Fibroblast of peridontal ligament (primary cell): ENCODE measurements at regions not wholly inside any gene's neighbourhood (a gene's known extent, or its start where the extent isn't known, plus 50 kb on each side); places are given as distances from the start of the nearest gene placed in this dataset.

Source experiments
- DNase-seq: peaks from one replicate; pipeline ENCODE4 v3.0.0-alpha.2; 2010; ENCODE audit errors: extremely low read depth

DNA sequence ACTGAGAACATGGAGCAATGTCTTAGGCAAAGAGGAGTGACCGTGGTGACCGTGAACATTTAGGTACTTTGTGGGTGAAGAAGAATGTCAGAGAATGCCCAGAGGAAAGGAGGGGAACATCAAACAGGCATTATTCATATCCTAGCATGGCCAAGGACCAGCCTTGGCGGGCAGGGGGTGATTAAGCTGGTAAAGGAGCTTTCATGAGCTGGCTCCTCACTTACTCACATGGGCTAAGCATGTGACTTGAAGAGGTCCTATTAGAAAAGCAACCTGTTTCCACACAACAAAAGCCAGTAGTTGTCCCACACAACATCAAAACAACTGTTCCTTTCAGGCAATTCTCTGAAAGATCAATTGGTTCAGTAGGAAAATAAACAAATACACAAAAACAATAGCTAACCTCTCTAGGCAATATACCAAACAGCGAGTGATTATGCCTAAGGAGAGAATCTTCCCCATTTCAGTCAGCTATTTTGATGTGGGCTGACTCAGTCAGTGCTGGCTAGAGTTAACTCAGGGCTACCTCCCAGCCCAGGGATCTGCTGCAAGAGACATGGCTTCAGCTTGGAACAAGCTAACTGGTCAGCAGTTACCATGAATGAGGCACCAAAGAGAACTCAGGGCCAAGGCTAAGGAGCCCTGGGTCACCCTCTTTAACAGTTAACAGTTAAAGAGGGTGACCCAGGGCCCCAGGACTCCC lies 283.5 kb downstream of the ARHGAP12 start:
- peak; percentile 59 for DNase-seq

DNA sequence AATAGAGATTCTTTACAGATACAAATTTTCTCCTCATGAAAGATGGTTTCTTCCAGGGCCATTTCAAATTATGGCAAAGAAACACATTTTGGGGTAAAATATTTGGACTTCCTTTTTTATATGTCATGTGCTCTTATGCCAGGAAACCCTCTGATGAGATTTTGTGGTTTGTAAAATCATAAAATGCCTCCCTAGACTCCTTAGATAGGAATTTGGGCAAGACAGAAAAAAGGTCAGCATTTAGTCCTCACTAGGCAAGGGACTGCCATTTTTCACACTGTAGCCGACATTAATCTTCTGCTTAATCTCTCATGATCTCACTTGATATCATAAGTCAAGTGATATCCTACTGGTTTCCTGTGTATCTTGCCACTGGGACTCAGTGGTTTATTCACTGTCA lies 286.4 kb downstream of the ARHGAP12 start:
- DNase-seq, result no peak

DNA sequence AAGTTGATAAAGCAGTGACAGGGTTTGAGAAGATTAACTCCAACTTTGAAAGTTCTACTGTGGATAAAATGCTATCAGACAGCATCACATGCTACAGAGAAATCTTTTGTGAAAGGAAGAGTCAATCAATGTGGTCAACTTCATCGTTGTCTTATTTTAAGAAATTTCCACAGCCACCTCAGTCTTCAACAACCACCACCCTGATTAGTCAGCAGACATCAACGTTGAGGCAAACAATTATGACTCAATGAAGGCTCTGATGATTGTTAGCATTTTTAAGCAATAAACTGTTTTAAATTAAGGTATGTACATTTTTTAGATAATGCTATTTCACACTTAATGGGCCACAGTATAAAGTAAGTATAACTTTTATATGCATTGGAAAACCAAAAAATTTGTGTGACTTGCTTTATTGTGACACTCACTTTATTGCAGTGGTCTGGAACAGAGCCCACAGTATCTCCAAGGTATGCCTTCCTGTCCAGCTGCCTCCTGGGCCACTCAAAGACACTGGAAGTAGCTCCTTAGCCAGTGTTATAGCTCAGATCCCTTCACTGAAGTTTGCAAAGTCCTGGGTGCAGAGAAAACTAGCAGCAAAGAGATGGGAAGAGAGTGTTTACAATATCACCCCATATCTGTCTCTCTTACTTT lies 293.1 kb downstream of the ARHGAP12 start:
- DNase-seq, result no peak

DNA sequence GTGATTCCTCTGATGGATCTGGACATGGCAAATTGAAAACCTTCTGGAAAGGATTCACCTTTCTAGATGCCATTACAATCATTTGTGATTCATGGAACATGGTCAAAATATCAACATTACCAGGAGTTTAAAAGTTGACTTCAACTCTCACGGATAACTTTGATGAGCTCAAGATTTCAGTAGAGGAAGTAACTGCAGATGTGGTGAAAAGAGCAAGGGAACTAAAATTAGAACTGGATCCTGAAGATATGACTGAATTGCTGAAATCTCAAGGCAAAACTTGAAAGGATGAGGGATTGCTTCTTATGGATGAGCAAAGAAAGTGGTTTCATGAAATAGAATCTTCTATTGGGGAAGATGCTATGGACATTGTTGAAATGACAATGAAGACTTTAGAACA lies 293.6 kb downstream of the ARHGAP12 start:
- no peak for DNase-seq

DNA sequence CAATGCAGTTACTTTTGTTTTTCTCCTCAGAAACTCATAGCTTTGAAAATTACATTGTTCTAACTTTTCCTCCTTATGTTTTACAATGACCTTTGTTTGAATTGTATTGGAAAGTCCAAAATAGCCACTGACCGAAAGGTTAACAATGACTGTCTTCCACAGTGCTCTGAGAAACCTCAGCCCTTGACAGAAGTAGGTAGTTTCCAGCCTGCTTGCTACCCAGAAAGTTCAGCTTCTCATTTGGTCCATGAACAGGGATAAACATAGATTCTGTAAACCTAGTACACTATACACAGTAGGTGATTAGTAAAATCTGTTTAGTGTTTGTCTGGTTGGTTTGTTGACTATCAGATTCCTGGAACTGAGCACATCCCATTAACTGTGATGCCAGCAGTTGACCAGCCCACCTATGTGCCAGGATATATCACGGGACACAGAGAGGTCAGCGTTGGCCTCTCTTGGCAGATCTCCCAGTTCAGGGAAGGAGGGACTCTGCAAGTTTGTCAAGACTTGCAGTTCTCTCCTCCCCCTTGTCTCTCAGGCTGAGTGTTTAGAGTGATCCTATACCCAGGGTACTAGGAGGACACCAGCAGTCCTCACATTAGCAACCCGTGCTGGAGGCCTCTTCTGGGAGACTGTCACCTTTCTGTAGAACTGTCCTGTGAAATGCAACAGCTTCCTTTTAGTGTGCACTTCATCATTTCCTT lies 297.6 kb downstream of the ARHGAP12 start:
- no peak for DNase-seq

DNA sequence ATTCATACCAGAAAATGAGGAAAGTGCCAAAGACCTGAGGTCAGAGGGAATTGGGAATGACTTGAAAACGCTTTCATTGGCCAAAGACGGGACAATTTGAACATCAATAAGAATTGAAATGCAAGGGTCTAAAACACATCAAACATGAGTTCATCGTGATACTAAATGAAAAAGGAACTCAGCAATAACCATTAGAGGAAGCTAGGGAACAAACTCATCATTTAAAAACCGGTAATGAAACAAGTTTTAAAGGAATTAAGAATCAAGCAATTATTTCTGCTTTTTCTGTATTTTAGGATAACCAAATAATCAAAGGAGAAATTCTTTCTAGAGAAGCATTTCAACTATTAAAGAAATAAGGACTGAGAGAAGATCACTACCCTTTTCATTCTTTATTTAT lies 303.1 kb downstream of the ARHGAP12 start:
- DNase-seq, result no peak

DNA sequence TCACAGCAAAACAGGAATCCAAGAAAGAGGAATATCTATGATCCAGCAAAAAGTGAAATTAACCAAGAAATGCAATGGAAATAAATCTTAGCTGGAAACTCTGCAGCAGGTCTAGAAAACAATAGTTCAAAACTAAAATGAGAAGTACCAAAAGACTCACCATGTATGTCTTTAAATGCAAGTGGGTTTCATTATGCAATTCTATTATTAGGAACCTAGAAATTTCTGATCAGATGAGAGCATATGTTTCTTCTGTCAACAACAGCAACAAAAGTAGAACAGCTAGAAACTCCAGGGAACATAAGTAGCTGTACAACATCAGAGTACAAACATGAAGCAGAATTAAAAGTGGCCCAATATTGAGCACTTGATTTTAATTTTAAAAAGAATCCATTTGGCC lies 304.0 kb downstream of the ARHGAP12 start:
- no peak for DNase-seq

DNA sequence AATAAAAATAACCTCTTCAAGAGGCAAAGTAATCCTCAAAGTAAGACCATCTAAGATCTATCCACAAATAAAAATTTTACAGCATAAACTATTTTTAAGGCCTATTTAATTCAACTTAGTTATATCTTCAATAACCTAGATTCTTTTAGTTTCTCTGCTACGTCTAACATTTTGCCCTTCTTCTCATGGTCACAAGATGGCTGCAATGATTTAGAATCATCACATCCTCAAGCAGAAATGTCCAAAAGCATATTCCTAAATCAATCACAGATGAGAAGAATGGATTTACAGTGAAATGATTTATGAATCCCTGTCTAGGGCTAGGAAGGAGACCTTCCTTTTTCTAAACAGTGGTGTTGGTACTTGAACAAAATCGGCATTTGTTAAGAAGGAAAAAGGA lies 304.7 kb downstream of the ARHGAP12 start:
- peak; percentile 25 for DNase-seq

DNA sequence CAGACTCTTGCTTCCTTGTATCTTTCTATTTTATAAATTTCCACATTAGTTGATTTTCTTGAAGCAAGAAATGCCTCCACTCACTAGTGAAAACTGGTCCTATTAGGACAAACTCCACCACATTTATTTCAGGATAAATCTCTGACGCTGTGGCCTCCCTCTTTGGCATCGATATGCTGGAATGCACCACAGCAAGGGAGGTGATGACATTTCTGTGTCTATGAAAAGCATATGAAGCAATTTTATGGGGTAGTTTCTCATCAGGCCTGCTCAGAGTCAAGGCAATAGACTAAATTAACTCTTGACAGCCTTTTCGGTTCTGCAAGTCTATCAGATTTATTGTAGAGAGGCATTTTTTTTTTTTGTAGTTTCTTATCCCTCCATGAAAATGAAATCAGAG lies 304.4 kb downstream of the ZEB1 start:
- DNase-seq, result peak; percentile 83

DNA sequence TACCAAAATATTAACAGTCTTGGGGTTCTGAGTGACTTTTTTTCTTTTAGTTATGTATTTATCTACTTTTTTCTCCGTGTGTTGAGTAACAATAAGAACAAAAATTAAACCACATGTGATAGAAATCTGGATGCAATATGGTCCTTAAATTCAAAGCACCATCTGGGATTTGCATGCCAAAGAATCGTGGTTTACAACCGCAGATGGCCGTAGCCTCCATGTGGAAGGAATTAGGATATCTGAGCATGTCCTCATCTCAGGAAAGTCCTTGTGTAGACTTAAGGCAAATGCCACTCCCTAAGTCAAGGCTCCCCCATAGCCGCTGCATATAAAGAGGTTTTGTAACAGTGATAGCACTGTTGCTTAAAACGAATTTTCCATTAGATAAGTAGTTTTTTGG lies 304.0 kb downstream of the ZEB1 start:
- DNase-seq, result peak; percentile 99

DNA sequence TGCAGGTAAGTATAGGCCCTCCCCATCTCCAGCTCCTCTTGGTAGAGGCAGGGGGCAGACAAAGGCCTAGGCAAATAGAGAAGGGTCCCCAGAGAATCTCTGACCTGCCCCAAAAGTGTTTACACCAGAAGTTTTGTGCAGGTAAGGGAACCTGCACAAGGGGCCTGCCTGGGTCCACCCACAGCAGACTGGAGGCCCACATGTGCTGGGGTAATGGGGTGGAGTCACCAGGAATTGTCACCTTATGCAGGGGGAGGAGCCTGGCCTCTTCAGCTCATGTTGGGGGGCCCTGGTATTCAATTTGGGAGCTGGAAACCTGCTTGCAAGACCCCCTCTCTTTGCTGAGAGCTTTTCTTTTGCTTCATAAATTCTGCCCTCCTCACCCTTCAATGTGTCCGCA lies 302.7 kb downstream of the ZEB1 start:
- DNase-seq, result no peak

DNA sequence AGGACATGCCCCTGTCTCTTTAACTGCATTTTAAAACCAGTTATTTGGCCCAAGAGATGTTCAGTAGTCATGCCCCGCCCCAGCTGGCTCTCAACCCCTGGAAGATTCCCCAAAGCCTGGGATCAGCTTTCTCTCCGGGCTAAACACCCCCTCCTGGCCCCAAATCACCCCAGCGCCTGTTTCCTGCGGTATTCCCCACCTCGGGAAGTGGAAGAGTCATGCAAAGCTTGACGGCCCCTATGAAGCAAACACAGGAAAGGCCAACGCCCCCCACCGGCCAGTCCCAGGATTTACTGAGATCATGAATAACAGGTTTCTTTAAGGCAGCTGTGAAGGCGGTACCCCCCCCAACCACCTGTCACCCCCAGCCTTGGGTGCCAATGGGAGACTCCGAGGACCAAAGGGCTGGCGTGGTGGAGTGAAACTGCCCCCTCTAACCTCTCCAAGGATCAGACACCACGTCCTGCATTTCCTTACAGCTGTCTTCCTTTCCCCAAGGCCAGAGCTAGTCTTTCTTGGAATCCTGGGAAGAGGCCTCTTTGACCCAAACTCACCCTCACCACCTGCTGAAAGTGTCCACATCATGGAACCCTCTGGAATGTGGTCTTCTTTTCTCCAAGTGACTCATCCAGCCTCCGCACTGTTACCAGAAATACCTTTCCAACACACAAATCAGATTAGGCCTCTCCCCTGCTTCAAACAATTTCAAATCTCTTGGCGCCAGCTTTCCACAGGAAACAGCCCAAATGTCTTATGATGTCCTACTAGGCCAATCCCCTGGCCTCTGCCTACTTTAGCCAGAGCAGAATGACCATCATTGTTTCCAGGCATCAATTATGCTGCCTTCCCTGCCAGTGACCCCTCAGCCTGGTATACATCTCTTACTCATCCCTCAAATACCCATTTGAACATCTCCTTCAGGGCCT lies 301.5 kb downstream of the ZEB1 start:
- DNase-seq, result peak; percentile 74

DNA sequence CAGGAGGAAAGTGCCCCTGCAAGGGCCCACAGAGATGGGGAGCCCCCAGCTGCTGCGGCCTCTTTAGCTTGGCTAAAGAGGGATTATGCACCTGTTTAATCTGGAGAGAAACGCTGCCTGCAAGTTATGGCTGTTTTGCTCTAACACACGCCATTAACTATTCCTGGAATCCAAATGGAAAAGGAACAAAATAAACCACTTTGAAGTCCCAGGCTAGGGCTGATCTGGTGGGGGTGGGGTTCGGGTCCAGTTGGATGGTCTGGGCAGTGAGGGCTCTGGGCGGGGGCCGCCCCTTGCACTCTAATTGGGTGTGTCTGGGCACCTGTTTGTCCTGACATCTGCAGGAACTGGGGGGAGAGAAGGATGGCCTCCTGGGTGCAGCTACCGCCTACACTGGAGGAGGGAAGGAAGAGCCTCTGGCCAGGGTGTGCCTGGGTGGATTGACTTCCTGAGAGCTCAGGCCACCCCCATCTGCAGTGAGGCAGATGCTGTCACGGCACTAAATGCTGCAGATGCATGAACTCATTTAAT lies 300.6 kb downstream of the ZEB1 start:
- no peak for DNase-seq

DNA sequence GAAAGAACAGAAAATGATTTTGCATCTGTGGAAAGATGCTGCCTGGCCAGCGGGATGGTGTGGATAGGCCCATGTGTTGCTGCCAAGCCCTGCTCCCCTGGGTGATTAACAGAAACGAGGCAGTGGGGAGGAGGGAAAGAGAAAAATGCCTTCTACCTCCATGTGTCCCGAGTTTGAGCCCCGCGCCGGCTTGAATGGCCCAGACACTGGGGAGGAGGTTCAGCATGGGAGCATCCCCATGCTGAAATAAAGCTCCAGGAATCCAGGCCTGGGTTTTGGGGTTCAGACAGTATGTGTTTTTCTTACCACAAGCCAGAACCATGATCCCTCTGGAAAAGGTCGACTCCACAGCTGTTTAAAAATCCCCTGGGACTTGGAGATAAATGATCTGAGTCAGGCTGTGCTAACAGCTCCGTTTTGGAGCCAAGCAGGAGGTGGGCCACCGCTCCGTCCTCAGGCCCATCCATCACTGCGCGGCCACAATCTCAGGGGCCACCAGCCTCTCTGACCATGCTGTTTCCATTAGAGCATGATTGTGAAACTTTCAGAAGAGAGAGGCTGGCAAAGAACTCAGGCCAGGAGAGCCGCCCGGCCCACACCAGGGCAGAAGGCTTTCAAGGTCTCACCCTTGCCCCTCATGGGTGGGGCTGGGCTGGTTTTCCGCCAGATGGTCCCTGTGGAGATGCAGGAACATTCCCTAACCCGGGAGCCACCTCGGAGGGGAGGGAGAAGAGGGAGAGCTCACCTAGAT lies 299.7 kb downstream of the ZEB1 start:
- peak; percentile 84 for DNase-seq

DNA sequence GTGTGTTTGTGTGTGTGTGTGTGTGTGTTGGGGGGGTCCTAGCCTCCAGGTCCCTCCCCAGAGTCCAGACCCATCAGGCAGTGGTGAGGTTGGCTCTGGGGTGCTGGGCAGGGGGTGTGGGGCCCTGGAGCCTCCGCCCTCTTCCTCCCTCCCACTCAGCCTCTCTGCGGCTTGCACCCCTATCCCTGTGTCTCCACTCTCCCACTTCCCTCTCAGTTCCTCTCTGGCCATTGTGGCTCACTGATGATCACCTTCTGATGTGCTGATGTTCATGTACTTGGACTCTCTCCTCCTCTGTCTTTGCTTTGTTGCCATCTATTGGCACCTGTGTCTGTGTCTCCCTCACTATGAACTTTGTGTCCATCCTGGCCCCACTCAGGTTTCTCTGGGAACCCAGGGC lies 298.7 kb downstream of the ZEB1 start:
- DNase-seq, result no peak

DNA sequence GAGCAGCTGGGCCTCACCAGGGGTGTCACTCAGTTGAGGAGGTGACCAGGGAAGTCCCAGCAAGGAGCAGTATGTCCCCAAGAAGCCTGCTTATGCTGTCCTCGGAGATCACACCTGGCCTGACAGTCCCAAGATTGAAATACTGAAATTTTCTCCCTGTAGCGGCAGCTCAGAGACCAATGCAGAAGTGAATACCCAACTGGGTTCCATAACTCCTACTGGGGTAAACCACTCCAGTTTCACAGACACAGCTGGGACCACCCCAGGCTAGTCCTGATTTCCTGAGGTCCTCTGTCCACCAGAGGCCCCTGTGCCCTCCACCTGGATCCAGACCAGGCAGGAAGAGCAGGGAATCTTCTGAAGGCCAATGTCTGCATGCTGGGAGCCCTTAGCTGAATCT lies 298.1 kb downstream of the ZEB1 start:
- DNase-seq, result no peak

DNA sequence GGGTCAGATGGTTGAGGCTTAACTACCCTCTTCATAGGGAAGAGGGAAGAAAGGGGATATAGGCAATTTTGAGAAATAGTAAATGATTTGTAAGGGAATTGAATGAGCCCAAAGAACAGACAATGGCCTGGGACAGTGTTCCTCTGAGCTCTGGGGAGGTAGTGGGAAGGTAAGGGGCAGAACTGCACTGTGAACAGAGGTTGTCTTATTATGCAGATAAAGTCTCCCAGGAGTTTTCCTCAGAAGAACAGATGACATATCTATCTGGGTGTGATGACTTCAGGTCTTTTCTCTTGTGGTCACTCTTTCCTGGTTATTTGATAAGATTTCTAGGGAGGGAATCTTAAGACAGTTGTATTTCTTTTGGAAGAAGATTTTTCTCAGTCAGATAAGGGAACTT lies 296.1 kb downstream of the ZEB1 start:
- no peak for DNase-seq

DNA sequence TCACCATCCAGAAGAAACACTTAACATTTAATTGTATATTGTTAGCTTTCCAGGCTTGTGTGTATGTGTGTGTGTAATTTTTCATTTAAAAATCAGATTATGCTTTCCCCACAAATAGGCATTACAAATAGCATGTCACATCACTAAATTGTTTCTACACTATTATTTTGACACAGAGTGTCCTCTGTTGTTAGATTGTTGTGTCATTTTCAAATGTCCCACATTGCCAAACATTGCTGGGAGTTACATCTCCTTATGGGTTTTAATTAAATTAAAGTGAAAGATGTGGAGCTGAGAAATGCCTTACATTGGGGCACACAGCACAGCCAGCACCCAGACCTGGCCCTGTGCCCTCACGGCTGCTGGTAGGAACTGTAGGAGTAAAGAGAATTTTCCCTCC lies 295.6 kb downstream of the ZEB1 start:
- DNase-seq, result no peak

DNA sequence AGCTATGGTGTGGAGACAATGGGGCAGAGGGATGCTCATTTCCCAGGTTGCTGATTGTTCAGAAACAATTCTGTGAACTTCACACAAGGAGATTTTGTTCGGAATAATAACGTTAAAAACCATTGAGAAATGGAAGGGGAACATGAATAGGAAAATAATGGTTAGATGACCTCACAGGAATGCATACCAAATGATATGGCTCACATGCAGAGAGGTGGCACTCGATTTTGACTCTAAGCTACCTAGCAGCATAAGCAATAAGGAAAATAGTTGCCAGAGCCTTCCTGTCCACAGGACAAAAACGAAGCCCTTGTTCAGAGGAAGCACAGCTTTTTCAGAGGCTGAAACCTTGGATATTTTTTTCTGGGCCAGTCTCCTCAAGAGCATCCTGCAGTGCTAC lies 293.1 kb downstream of the ZEB1 start:
- peak; percentile 35 for DNase-seq

DNA sequence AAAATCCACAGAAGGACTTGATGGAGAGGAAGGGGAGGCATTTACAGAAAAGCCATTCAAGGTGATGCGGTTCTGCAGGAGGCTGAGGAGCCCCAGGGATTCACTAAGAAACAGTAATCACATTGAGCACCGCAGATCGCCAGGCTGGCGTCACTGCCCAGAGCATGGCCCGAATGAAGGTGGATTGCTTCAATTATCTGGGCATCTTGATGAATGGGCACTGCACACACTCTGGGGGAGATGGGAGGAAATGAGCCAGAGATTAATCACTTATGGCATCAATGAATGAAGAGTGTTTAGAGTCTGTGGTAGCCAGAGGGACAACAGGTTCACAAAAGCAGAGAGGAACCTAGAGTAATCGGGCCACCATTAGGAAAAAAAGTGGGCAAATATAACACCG lies 292.1 kb downstream of the ZEB1 start:
- DNase-seq, result no peak

DNA sequence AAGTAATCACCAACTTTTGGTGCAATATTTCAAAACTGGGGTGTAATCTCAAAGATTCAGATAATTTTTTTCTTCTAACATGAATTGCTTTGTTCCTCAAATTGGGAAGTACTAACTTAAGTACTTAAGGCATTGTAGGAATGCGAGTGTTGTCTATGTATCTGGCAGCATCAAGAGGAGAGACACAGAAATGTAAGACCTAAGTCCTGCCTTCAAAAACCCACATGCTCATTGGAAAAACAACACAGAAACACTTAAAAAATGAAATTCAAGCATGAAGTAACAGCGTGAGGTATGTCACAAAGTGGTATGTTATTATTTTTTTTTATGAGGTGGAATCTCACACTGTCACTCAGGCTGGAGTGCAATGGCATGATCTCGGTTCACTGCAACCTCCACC lies 288.5 kb downstream of the ZEB1 start:
- DNase-seq, result no peak
